ENCODE measurements at regions not wholly inside any gene's neighbourhood (a gene's known extent, or its start where the extent isn't known, plus 50 kb on each side); places are given as distances from the start of the nearest gene placed in this dataset.

DNA sequence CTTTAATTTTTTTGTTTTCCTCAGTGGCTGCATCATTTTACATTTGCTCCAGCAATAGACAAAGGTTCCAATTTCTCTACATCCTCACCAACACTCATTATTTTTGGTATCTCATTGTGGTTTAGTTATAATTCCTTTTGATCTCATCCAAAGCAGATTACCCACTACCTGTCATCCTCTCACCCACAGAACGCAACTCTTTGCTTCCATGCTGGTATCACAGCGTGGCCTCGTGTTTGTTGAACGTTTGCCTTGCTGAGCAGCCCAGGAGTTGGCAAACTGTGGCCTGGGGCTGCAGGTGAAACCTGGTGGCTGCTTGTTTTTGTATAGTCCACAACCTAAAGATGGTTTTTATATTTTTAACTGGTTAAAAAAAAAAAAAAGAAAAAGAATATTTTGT lies 181.9 kb downstream of the BCAS1 start (continued):
- TF ChIP-seq REST (IDR thresholded peaks at IDR 0.05) (no peak), HNF4A (conservative IDR thresholded peaks at IDR 0.05) (no peak), SP1 (IDR thresholded peaks at IDR 0.05) (no peak)

- DNase-seq (ENCODE audit: low spot score) = no peak
- no peaks in the 10 kb centered on the region for H3K27me3 ChIP-seq (ENCODE audit: control insufficient read depth in 4 of 4, insufficient read depth in 4 of 4, low read length in 3 of 4)
- H3K4me1 ChIP-seq (ENCODE audit: control insufficient read depth in 4 of 4, insufficient read depth in 4 of 4, low read length in 3 of 4) = no peaks in the 10 kb centered on the region
- TF ChIP-seq EGR1 (IDR thresholded peaks at IDR 0.05; ENCODE audit: low read depth in 2 of 2) (no peak), NR2F2 (IDR thresholded peaks at IDR 0.05) (no peak), CTCF (IDR thresholded peaks at IDR 0.05; ENCODE audit: low read depth, low read length, missing input control) (no peak), MAX (IDR thresholded peaks at IDR 0.05) (no peak), FOXA2 (IDR thresholded peaks at IDR 0.05) (no peak), FOXA1 (IDR thresholded peaks at IDR 0.05) (no peak), SP1 (IDR thresholded peaks at IDR 0.05) (no peak), ATF3 (IDR thresholded peaks at IDR 0.05) (no peak), TAF1 (conservative IDR thresholded peaks at IDR 0.05) (no peak), GABPA (IDR thresholded peaks at IDR 0.05 in 1 of 2, conservative IDR thresholded peaks at IDR 0.05 in 1 of 2) (no peak), HNF4A (conservative IDR thresholded peaks at IDR 0.05) (no peak), YY1 (IDR thresholded peaks at IDR 0.05) (no peak), RXRA (IDR thresholded peaks at IDR 0.05) (no peak)
- TF ChIP-seq, protein P1, sequence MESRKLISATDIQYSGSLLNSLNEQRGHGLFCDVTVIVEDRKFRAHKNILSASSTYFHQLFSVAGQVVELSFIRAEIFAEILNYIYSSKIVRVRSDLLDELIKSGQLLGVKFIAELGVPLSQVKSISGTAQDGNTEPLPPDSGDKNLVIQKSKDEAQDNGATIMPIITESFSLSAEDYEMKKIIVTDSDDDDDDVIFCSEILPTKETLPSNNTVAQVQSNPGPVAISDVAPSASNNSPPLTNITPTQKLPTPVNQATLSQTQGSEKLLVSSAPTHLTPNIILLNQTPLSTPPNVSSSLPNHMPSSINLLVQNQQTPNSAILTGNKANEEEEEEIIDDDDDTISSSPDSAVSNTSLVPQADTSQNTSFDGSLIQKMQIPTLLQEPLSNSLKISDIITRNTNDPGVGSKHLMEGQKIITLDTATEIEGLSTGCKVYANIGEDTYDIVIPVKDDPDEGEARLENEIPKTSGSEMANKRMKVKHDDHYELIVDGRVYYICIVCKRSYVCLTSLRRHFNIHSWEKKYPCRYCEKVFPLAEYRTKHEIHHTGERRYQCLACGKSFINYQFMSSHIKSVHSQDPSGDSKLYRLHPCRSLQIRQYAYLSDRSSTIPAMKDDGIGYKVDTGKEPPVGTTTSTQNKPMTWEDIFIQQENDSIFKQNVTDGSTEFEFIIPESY (IDR thresholded peaks at IDR 0.05) = no peak
- H3K9ac ChIP-seq (ENCODE audit: low read depth in 1 of 2, low read length in 2 of 2) = no peak overlapping the region
- no peak overlapping the region for H3K27ac ChIP-seq (ENCODE audit: low read depth in 1 of 2, low read length in 2 of 2)
- H3K9me3 ChIP-seq (ENCODE audit: control insufficient read depth in 4 of 4, low read length in 3 of 4) = no peaks in the 10 kb centered on the region
- 97% methylated on average over 10 of the region's 10 CpGs for WGBS
- no peaks in the 10 kb centered on the region for H3K36me3 ChIP-seq (ENCODE audit: control insufficient read depth in 4 of 4, insufficient read depth in 3 of 4, low read depth in 1 of 4, low read length in 3 of 4)
- H3K4me3 ChIP-seq (ENCODE audit: low read depth in 1 of 3, low read length in 3 of 3) = no peak overlapping the region
Measured at GRCh38 chr20:53887973-53888372, 182.4 kb downstream of the BCAS1 start.

Data from liver (tissue), 8 donors.